ENCODE measurements at regions not wholly inside any gene's neighbourhood (a gene's known extent, or its start where the extent isn't known, plus 50 kb on each side); places are given as distances from the start of the nearest gene placed in this dataset.

- H3K4me3 ChIP-seq: no peak overlapping the region
- DNase-seq (no peak), ATAC-seq (no peak)
- no peak for TF ChIP-seq CTCF (IDR thresholded peaks at IDR 0.05)
- intact Hi-C loops (cut with DNase I, micrococcal nuclease): no loop called here
- H3K9me3 ChIP-seq: peaks cover 10% of the 10 kb centered on the region
- no peaks in the 10 kb centered on the region for H3K36me3 ChIP-seq (ENCODE audit: low read depth)
- H3K4me1 ChIP-seq (ENCODE audit: low read depth): no peaks in the 10 kb centered on the region
These were observed 359.3 kb downstream of the TMX3 start for GRCh38 chr18:68355637-68356036.

- Histone ChIP-seq H3K36me3 (ENCODE audit: low read depth) (no peaks in the 10 kb centered on the region), H3K4me1 (ENCODE audit: low read depth) (no peaks in the 10 kb centered on the region), H3K4me3 (no peak overlapping the region), H3K9me3 (peaks cover 10% of the 10 kb centered on the region)
- ATAC-seq (no peak), DNase-seq (no peak)
- TF ChIP-seq CTCF (IDR thresholded peaks at IDR 0.05): no peak
- intact Hi-C loops (cut with DNase I, micrococcal nuclease): no loop called here
These were observed 360.7 kb downstream of the TMX3 start for GRCh38 chr18:68354176-68354575.

- Histone ChIP-seq H3K36me3 (ENCODE audit: low read depth) (no peaks in the 10 kb centered on the region), H3K4me1 (ENCODE audit: low read depth) (no peaks in the 10 kb centered on the region), H3K9me3 (no peaks in the 10 kb centered on the region), H3K4me3 (no peak overlapping the region)
- ATAC-seq (no peak), DNase-seq (no peak)
- TF ChIP-seq CTCF (IDR thresholded peaks at IDR 0.05): no peak
- intact Hi-C loops (cut with DNase I, micrococcal nuclease): no loop called here
These were observed 372.8 kb downstream of the TMX3 start for GRCh38 chr18:68342039-68342659.

GRCh38 chr18:68340606-68341005 lies 374.3 kb downstream of the TMX3 start:
- TF ChIP-seq CTCF (IDR thresholded peaks at IDR 0.05): no peak
- Histone ChIP-seq H3K36me3 (ENCODE audit: low read depth) (no peaks in the 10 kb centered on the region), H3K9me3 (no peaks in the 10 kb centered on the region), H3K4me3 (no peak overlapping the region), H3K4me1 (ENCODE audit: low read depth) (no peaks in the 10 kb centered on the region)
- intact Hi-C loops (cut with DNase I, micrococcal nuclease): no loop called here
- no peak for ATAC-seq
- no peak for DNase-seq

GRCh38 chr18:68330658-68331057 lies 384.2 kb downstream of the TMX3 start:
- Histone ChIP-seq H3K36me3 (ENCODE audit: low read depth) (no peaks in the 10 kb centered on the region), H3K4me1 (ENCODE audit: low read depth) (no peaks in the 10 kb centered on the region), H3K4me3 (no peak overlapping the region), H3K9me3 (no peaks in the 10 kb centered on the region)
- intact Hi-C loops (cut with DNase I, micrococcal nuclease): no loop called here
- DNase-seq: no peak
- no peak for TF ChIP-seq CTCF (IDR thresholded peaks at IDR 0.05)
- ATAC-seq: no peak

GRCh38 chr18:68323921-68324320 lies 391.0 kb downstream of the TMX3 start:
- TF ChIP-seq CTCF (IDR thresholded peaks at IDR 0.05): no peak
- no peak overlapping the region for H3K4me3 ChIP-seq
- H3K9me3 ChIP-seq: no peaks in the 10 kb centered on the region
- no peak for ATAC-seq
- no peaks in the 10 kb centered on the region for H3K4me1 ChIP-seq (ENCODE audit: low read depth)
- H3K36me3 ChIP-seq (ENCODE audit: low read depth): no peaks in the 10 kb centered on the region
- no peak for DNase-seq
- intact Hi-C loops (cut with DNase I, micrococcal nuclease): no loop called here
